GM23338 (cell line): ENCODE measurements at regions not wholly inside any gene's neighbourhood (a gene's known extent, or its start where the extent isn't known, plus 50 kb on each side); places are given as distances from the start of the nearest gene placed in this dataset.

Experiments
- ATAC-seq: fragments of 200-7000 bp; cut with Tn5 transposase; 3 replicates; pipeline ENCODE4 v1.9.1; 2020
- DNase-seq: peaks from one replicate; pipeline ENCODE4 v3.0.0-alpha.2; 2015; ENCODE audit warnings: low spot score
- H2AFZ ChIP-seq: fragments of 200-600 bp; sonication (generic); 2 replicates; pipeline ENCODE4 v1.8.0; 2016; ENCODE audit warnings: antibody characterized with exemption, mild to moderate bottlenecking, moderate library complexity
- H3F3A ChIP-seq: fragments of 200-600 bp; sonication (generic); replicated peaks from 2 replicates; pipeline ENCODE4 v1.8.0; 2017; ENCODE audit warnings: antibody characterized with exemption, mixed run types, low read depth
- H3K27ac ChIP-seq: fragments of 200-600 bp; sonication (generic); 2 replicates; pipeline ENCODE4 v1.6.1; 2016; ENCODE audit warnings: low read depth
- H3K27me3 ChIP-seq: fragments of 200-600 bp; sonication (generic); 2 replicates; pipeline ENCODE4 v1.8.0; 2016; ENCODE audit warnings: mild to moderate bottlenecking, mixed run types, moderate library complexity; ENCODE audit not compliant: insufficient read depth
- H3K36me3 ChIP-seq: fragments of 200-600 bp; sonication (generic); 2 replicates; pipeline ENCODE4 v1.8.0; 2016; ENCODE audit warnings: mild to moderate bottlenecking; ENCODE audit not compliant: insufficient read depth
- H3K4me1 ChIP-seq: fragments of 200-600 bp; sonication (generic); 2 replicates; pipeline ENCODE4 v1.8.0; 2016; ENCODE audit warnings: mild to moderate bottlenecking, moderate library complexity; ENCODE audit not compliant: insufficient read depth
- H3K4me2 ChIP-seq: fragments of 200-600 bp; sonication (generic); 2 replicates; pipeline ENCODE4 v1.7.1; 2017; ENCODE audit warnings: mixed run types
- H3K4me3 ChIP-seq: fragments of 200-600 bp; sonication (generic); 2 replicates; pipeline ENCODE4 v1.6.1; 2016; ENCODE audit warnings: mixed run types
- H3K79me2 ChIP-seq: fragments of 200-600 bp; sonication (generic); replicated peaks from 2 replicates; pipeline ENCODE4 v1.8.0; 2017; ENCODE audit warnings: mild to moderate bottlenecking; ENCODE audit not compliant: insufficient read depth
- H3K9me2 ChIP-seq: fragments of 200-600 bp; sonication (generic); 2 replicates; pipeline ENCODE4 v1.8.0; 2017; ENCODE audit not compliant: insufficient read depth
- H4K20me1 ChIP-seq: fragments of 200-600 bp; sonication (generic); replicated peaks from 2 replicates; pipeline ENCODE4 v1.8.0; 2017; ENCODE audit warnings: mild to moderate bottlenecking; ENCODE audit not compliant: insufficient read depth
- H3K27ac Mint-ChIP-seq: 2 replicates; pipeline ENCODE4 v1.8.0; 2020; ENCODE audit warnings: inconsistent platforms, mild to moderate bottlenecking, moderate library complexity, mixed read lengths
- H3K27me3 Mint-ChIP-seq: 3 replicates; pipeline ENCODE4 v1.8.0; 2022; ENCODE audit warnings: low read depth, mild to moderate bottlenecking, moderate library complexity, mixed read lengths, inconsistent platforms; ENCODE audit not compliant: insufficient read depth, poor library complexity
- H3K36me3 Mint-ChIP-seq: 3 replicates; pipeline ENCODE4 v1.8.0; 2021; ENCODE audit warnings: low read depth, mild to moderate bottlenecking, inconsistent platforms, moderate library complexity, mixed read lengths
- H3K4me1 Mint-ChIP-seq: 3 replicates; pipeline ENCODE4 v1.8.0; 2020; ENCODE audit warnings: mild to moderate bottlenecking, inconsistent platforms, mixed read lengths
- H3K4me3 Mint-ChIP-seq: 3 replicates; pipeline ENCODE4 v1.8.0; 2021; ENCODE audit warnings: moderate library complexity, mild to moderate bottlenecking, inconsistent platforms, mixed read lengths
- H3K9me3 Mint-ChIP-seq: 3 replicates; pipeline ENCODE4 v1.8.0; 2020; ENCODE audit warnings: moderate library complexity, mild to moderate bottlenecking, inconsistent platforms, mixed read lengths
- CREB1 ChIP-seq: fragments of 250-450 bp; sonication (Bioruptor Pico); IDR thresholded peaks from 2 replicates; pipeline ENCODE4 v1.5.0; 2020; ENCODE audit warnings: low read depth, mild to moderate bottlenecking, moderate library complexity
- CTCF ChIP-seq, 2 experiments: fragments of 200-600 bp in 1 of 2; sonication (generic) in 1 of 2; conservative IDR thresholded peaks; 2 replicates each; pipeline versions ENCODE4 v1.5.1 to v1.6.1; 2016 to 2017; ENCODE audit warnings: antibody characterized with exemption in 2 of 2, low read depth in 2 of 2, mild to moderate bottlenecking in 2 of 2, moderate library complexity in 1 of 2
- ETS1 ChIP-seq: IDR thresholded peaks from 2 replicates; pipeline ENCODE4 v1.6.1; 2016; ENCODE audit warnings: antibody characterized with exemption
- EZH2 ChIP-seq: fragments of 200-600 bp; sonication (generic); IDR thresholded peaks from one replicate; pipeline ENCODE4 v1.8.0; 2017; ENCODE audit warnings: antibody characterized with exemption, mild to moderate bottlenecking, low read depth; ENCODE audit not compliant: unreplicated experiment
- EZH2phosphoT487 ChIP-seq: fragments of 200-600 bp; sonication (generic); IDR thresholded peaks from one replicate; pipeline ENCODE4 v1.8.1; 2018; ENCODE audit warnings: antibody characterized with exemption; ENCODE audit not compliant: unreplicated experiment
- JUNB ChIP-seq: IDR thresholded peaks from one replicate; pipeline ENCODE4 v1.6.1; 2016; ENCODE audit warnings: antibody characterized with exemption; ENCODE audit not compliant: unreplicated experiment
- NANOG ChIP-seq: IDR thresholded peaks from 2 replicates; pipeline ENCODE4 v1.6.1; 2016; ENCODE audit warnings: antibody characterized with exemption, borderline replicate concordance
- POLR2AphosphoS5 ChIP-seq: IDR thresholded peaks from 2 replicates; pipeline ENCODE4 v1.6.1; 2016; ENCODE audit warnings: antibody characterized with exemption, low read depth
- REST ChIP-seq: IDR thresholded peaks from one replicate; pipeline ENCODE4 v1.6.1; 2018; ENCODE audit warnings: antibody characterized with exemption; ENCODE audit not compliant: unreplicated experiment
- STAT1 ChIP-seq: IDR thresholded peaks from one replicate; pipeline ENCODE4 v1.6.1; 2016; ENCODE audit warnings: antibody characterized with exemption; ENCODE audit not compliant: unreplicated experiment
- ZNF114 ChIP-seq: fragments of 250-450 bp; sonication (Bioruptor Pico); IDR thresholded peaks from 2 replicates; pipeline ENCODE4 v1.5.0; 2020; ENCODE audit warnings: mild to moderate bottlenecking, moderate library complexity
- ZNF331 ChIP-seq: fragments of 250-450 bp; sonication (Bioruptor Pico); IDR thresholded peaks from 2 replicates; pipeline ENCODE4 v1.5.0; 2020; ENCODE audit warnings: low read depth, mild to moderate bottlenecking, moderate library complexity
- ZNF462 ChIP-seq: fragments of 250-450 bp; sonication (Bioruptor Pico); IDR thresholded peaks from 2 replicates; pipeline ENCODE4 v1.5.0; 2020; ENCODE audit warnings: mild to moderate bottlenecking, moderate library complexity

GRCh38 chr17:34203018-34203638 is 52.0 kb upstream of the CCL2 start:
- Histone ChIP-seq H3K36me3 (no peaks in the 10 kb centered on the region), H3K79me2 (no peaks in the 10 kb centered on the region), H3F3A (no peaks in the 10 kb centered on the region), H2AFZ (no peak overlapping the region), H3K4me3 (no peak overlapping the region), H3K27me3 (no peaks in the 10 kb centered on the region), H4K20me1 (no peaks in the 10 kb centered on the region), H3K27ac (no peak overlapping the region), H3K4me2 (no peak overlapping the region), H3K4me1 (no peaks in the 10 kb centered on the region), H3K9me2 (no peaks in the 10 kb centered on the region)
- Mint-ChIP-seq H3K4me3 (no peak overlapping the region), H3K9me3 (peaks cover 5% of the 10 kb centered on the region; the same call in 2 of the 3 replicates), H3K36me3 (no peaks in the 10 kb centered on the region), H3K27me3 (no peaks in the 10 kb centered on the region), H3K4me1 (peaks cover 2% of the 10 kb centered on the region; the same call in 2 of the 3 replicates), H3K27ac (no peak overlapping the region)
- no peak for ATAC-seq
- TF ChIP-seq REST (no peak), ZNF331 (CRISPR knock-in tag) (no peak), NANOG (no peak), JUNB (no peak), CREB1 (CRISPR knock-in tag) (no peak), ETS1 (no peak), EZH2phosphoT487 (no peak), ZNF462 (CRISPR knock-in tag) (no peak), POLR2AphosphoS5 (no peak), STAT1 (no peak), EZH2 (no peak), CTCF (conservative IDR thresholded peaks at IDR 0.05; ENCODE audit: low read depth in 2 of 2) (no peak), ZNF114 (no peak)
- no peak for DNase-seq
